GM10266 (cell line): ENCODE measurements at regions not wholly inside any gene's neighbourhood (a gene's known extent, or its start where the extent isn't known, plus 50 kb on each side); places are given as distances from the start of the nearest gene placed in this dataset.

Experiments used
- DNase-seq: peaks from one replicate; pipeline ENCODE4 v3.0.0; 2012; ENCODE audit errors: extremely low spot score
- TF ChIP-seq, protein P1 (sequence below): IDR thresholded peaks from 2 replicates; pipeline ENCODE4 v1.5.1; 2012; ENCODE audit warnings: mild to moderate bottlenecking, low read depth; ENCODE audit not compliant: control insufficient read depth, insufficient read depth; ENCODE audit errors: missing control alignments

DNA sequence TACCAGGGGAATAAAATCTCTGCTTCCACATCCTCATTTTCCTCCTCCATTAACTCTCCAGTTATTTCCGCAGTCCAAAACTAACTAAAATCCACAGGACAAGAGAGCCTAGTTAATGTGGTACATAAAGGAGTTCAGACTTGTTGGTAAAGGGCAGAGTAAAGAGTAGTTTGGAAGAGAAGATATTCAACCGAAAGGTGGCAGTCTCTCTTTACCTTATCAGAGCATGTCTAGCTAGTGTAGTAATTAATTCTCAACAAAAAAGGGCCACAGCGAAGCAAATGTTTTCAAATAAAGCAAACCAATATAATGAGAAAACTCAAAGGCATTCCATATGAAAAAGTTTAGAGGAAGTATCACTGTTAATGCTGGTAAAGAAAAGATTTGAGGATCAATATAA is 286.5 kb downstream of the GLUD2 start:
- DNase-seq, result no peak
- TF ChIP-seq, protein P1, sequence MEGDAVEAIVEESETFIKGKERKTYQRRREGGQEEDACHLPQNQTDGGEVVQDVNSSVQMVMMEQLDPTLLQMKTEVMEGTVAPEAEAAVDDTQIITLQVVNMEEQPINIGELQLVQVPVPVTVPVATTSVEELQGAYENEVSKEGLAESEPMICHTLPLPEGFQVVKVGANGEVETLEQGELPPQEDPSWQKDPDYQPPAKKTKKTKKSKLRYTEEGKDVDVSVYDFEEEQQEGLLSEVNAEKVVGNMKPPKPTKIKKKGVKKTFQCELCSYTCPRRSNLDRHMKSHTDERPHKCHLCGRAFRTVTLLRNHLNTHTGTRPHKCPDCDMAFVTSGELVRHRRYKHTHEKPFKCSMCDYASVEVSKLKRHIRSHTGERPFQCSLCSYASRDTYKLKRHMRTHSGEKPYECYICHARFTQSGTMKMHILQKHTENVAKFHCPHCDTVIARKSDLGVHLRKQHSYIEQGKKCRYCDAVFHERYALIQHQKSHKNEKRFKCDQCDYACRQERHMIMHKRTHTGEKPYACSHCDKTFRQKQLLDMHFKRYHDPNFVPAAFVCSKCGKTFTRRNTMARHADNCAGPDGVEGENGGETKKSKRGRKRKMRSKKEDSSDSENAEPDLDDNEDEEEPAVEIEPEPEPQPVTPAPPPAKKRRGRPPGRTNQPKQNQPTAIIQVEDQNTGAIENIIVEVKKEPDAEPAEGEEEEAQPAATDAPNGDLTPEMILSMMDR, result no peak

GRCh38 chrX:121336831-121337421 is 289.5 kb downstream of the GLUD2 start:
- DNase-seq, result no peak
- TF ChIP-seq, protein P1, result no peak

DNA sequence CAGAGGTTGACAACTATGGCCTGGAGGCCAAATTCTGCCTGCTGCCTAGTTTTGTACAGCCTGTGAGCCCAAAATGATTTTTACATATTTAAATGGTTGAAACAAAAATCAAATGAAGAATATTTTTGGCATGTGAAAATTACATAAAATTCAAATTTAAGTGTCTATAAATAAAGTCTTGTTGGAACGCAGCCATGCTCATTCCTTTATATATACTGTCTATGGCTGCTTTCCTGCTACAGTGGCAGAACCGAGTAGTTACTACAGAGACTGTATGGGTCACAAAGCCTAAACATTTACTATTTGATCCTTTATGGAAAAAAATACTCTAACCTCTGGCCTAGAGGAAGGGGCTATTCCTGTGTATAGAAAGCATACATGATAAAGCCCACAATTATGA is 290.4 kb downstream of the GLUD2 start:
- TF ChIP-seq, protein P1, result no peak
- no peak for DNase-seq

- no peak for DNase-seq
- TF ChIP-seq, protein P1, result no peak
These were observed 301.9 kb downstream of the GLUD2 start for GRCh38 chrX:121349263-121349662.

- TF ChIP-seq, protein P1, result no peak
- DNase-seq, result no peak
These were observed 308.9 kb downstream of the GLUD2 start for GRCh38 chrX:121356139-121356849.

DNA sequence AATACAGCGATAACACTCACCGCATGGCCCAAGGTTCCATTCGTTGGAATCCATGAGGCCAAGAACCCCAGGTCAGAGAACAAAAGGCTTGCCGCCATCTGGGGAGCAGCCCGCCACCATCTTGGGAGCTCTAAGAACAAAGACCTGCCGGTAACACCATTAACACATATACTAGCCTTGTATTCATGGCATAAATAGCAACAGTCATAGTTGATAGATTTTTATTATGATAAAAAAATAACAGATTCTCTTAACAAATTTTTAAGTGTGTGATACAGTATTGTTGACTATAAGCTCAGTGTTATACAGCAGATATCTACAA is 309.4 kb downstream of the GLUD2 start:
- TF ChIP-seq, protein P1, result no peak
- DNase-seq, result no peak

- DNase-seq, result no peak
- TF ChIP-seq, protein P1, result no peak
These were observed 312.9 kb downstream of the GLUD2 start for GRCh38 chrX:121360280-121360679.
